ENCODE measurements at regions not wholly inside any gene's neighbourhood (a gene's known extent, or its start where the extent isn't known, plus 50 kb on each side); places are given as distances from the start of the nearest gene placed in this dataset.
"Not testable (repeated sequence)": the region's sequence is repeated elsewhere in the genome, so short reads cannot be mapped to it uniquely, and the experiment has no call there.

DNA sequence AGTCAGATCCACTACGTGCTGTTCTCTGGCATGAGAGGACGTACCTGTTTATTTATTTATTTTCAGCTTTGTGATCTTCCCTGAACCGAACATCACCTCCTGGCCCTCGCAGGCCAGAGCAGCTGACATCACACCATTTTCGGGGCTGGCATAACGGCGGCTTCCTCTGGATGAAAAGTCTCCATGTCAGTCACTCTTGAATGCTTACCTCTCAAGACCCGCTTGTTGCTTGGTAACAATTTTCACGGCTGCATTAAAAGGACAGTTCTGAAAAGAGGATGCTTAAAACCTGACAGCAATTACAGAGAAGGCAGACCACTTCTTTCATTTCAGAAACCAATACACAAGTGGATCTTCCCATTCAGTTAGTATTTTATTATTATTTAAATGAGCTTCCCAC lies 159.8 kb upstream of the CDH4 start:
- in situ Hi-C loops (cut with HindIII; ENCODE audit: low sequenced_read_pairs): no loop called here

- in situ Hi-C loops (cut with HindIII; ENCODE audit: low sequenced_read_pairs): no loop called here
Measured at GRCh38 chr20:61094581-61094980, 157.5 kb upstream of the CDH4 start.

DNA sequence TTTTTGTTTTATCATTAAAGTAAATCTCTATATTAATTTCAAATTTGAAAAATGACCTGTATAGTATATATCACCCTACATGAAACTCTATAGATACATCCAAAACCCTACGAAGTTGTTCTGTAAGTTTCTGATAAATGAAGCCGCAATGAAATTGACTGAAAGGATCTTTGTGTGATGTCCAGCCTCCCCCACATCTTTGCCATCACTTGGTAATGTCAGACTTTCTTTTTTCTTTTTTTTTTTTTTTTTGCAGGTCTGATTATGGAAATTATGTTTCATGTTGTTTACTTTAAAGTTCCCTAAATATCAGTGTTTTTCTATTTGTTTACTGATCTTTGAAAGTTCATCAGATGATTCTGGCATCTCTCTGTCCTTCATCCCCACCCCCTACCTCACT lies 155.6 kb upstream of the CDH4 start:
- in situ Hi-C loops (cut with HindIII; ENCODE audit: low sequenced_read_pairs): no loop called here

- in situ Hi-C loops (cut with HindIII; ENCODE audit: low sequenced_read_pairs): no loop called here
Measured at GRCh38 chr20:61099806-61100205, 152.3 kb upstream of the CDH4 start.

DNA sequence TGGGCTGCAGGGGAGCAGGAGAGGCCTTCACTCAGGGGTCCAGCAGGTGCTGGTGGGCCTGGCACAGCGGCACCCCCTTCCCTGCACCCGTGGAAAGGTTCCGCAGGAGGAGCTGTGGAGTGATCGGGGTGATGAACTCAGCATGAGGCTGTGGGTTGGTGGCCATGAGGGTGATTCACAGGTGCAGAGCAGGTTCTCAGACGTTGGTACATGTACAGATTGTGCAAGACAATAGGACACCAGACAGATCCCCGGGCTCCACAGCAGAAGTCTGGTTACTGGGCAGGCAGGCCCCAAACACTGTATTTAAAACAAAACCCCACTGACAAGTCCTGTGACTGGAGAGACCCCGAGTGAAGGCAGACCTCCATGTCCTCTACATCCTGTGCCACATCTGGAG lies 151.6 kb upstream of the CDH4 start:
- in situ Hi-C loops (cut with HindIII; ENCODE audit: low sequenced_read_pairs): no loop called here

DNA sequence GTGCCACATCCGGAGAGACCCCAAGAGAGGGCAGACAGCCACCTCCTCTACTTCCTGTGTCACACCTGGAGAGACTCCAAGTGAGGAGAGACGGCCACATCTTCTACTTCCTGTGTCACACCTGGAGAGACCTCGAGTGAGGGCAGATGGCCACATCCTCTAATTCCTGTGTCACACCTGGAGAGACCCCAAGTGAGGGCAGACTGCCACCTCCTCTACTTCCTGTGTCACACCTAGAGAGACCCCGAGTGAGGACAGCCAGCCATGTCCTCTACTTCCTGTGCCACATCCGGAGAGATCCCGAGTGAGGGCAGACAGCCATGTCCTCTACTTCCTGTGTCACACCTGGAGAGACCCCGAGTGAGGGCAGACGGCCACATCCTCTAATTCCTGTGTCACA lies 150.7 kb upstream of the CDH4 start:
- in situ Hi-C loops (cut with HindIII; ENCODE audit: low sequenced_read_pairs): not testable (repeated sequence)

DNA sequence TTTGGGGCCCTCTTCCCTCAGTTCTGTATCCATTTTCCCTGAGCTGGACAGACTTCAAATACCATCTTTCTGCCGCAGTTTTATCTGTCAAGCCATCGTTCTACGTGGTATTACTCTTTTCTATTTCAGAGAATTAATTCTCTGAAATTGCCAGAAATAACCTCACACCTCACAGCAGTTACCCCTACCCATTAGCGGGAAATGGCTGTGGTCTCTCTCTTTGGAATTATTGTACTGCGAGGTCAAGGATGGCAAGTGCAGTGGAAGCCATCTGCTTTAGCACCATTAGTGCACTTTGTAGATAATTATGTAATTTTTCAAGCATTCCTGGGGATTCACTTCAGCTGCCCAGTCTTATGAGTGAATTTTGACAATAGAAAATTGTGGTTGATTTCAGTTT lies 147.8 kb upstream of the CDH4 start:
- in situ Hi-C loops (cut with HindIII; ENCODE audit: low sequenced_read_pairs): no loop called here

DNA sequence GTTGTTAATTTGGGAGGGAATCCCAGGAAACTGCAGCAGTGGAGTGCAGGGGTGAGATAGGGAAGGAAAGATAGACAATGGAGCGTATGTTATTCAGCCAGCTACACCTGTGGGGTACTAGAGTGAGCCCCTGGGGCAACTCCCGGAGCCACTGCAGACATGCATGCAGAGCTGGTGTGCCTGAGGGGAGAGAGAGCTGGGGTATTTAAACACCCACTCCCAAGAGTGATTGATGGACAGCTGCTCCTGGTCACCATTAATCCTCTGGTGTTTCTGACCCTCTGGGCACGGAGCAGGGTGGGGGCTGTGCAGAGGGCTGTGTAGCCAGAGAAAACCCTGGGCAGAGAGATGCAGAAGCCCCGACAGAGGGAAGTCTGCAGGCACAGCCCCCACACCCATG lies 146.7 kb upstream of the CDH4 start:
- in situ Hi-C loops (cut with HindIII; ENCODE audit: low sequenced_read_pairs): no loop called here

DNA sequence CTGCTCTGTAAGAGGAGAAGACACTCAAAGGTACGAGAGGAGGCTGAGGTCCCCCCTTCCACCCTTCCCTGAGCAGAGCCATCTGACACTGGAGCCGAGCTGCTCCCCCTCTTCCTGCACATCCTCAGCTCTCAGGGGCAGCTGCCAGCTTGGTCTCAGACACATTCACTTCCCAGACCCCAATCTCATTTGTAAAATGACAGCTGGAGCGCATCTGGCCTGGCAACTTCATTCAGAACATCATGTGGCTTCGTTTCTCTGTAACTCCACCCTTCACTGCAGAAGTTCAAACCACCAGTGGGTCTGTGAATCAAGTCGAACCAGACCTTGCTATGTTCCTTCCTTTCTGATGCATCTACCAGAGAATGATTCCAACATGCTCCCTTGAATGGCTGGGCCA lies 145.6 kb upstream of the CDH4 start:
- in situ Hi-C loops (cut with HindIII; ENCODE audit: low sequenced_read_pairs): no loop called here

- in situ Hi-C loops (cut with HindIII; ENCODE audit: low sequenced_read_pairs): no loop called here
Measured at GRCh38 chr20:61109221-61109805, 142.7 kb upstream of the CDH4 start.

GRCh38 chr20:61112515-61112914 lies 139.5 kb upstream of the CDH4 start:
- in situ Hi-C loops (cut with HindIII; ENCODE audit: low sequenced_read_pairs): no loop called here

- in situ Hi-C loops (cut with HindIII; ENCODE audit: low sequenced_read_pairs): no loop called here
Measured at GRCh38 chr20:61113731-61114130, 138.3 kb upstream of the CDH4 start.

DNA sequence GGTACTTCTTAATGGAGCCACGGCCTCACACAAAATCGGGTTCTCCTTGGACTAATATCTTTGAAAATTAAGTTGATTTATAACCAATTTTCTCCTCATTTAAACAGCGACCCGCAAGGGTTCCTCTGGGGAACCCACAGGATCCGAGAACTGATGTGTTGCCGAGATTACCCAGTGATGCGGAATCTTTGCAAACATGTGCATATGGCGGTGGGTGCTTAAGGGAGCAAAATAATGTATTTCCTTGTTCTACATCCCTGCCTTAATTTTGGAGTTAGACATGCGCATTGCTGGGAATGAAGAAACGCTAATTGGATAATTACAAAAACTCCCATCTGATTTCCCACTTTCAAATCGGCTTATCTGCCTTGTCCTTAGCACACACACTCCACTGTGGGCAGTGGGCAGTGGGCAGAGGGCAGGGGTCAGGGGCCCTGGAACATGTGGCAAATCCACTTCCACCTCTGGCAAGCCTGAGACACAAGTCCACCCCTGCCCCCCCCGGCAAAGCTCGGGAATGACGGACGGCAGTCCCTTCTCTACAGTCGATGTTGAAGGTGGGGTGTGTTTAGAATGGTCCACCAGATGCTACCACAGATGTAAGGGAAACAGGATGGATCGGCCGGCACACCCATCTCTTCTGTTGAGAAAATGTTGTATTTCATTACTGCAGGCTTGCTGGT lies 137.4 kb upstream of the CDH4 start:
- in situ Hi-C loops (cut with HindIII; ENCODE audit: low sequenced_read_pairs): no loop called here

DNA sequence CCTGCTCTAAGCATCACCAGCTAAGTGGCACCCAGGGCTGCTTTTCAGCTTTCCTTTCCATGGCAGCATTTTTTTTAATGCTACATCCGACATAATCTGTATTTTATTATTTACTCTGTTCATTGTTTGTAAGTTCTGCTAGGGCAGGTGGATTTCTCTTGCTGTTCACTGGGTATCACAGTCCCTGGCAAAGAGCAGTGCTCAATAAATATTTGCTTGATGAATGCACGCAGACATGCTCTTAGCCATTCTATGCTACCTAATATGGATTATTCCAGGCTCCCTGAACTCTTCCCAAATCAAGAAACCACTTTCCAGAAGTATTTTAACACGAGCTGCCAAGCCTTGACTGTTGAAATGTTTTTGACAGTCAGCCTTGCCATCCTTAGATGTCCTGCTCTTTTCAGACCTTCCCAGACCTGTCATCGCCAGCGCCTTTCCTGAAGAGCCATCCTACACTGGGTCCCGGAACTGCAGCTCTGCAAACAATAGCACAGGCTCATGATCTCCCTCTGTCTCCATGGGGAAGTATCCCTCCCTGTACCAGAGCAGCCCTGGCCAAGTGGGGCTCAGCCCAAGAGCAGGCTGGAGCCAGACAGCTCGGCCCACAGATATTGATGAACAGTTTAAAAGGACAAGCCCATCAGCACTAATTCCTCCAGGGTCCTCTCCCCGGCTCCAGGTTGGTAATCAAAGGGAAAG lies 136.5 kb upstream of the CDH4 start:
- in situ Hi-C loops (cut with HindIII; ENCODE audit: low sequenced_read_pairs): no loop called here

DNA sequence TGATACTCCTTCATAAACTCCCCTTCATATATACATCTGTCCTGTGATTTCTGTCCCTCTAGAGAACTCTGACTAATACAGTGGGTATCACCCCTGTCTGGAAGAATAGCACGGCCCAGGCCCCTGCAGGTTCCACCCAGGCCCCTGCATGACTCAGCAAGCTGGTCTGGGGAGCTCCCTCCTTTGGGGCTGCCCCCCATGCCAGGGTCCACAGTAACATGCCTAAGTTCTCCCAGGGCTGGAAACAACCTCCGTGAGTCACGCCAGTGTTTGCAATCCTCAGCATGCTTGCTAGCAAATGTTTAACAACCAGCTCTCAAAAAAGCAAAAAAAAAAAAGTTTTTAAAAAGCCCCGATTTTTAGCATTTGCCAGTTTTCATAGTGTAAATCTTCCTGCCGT lies 134.3 kb upstream of the CDH4 start:
- in situ Hi-C loops (cut with HindIII; ENCODE audit: low sequenced_read_pairs): no loop called here

DNA sequence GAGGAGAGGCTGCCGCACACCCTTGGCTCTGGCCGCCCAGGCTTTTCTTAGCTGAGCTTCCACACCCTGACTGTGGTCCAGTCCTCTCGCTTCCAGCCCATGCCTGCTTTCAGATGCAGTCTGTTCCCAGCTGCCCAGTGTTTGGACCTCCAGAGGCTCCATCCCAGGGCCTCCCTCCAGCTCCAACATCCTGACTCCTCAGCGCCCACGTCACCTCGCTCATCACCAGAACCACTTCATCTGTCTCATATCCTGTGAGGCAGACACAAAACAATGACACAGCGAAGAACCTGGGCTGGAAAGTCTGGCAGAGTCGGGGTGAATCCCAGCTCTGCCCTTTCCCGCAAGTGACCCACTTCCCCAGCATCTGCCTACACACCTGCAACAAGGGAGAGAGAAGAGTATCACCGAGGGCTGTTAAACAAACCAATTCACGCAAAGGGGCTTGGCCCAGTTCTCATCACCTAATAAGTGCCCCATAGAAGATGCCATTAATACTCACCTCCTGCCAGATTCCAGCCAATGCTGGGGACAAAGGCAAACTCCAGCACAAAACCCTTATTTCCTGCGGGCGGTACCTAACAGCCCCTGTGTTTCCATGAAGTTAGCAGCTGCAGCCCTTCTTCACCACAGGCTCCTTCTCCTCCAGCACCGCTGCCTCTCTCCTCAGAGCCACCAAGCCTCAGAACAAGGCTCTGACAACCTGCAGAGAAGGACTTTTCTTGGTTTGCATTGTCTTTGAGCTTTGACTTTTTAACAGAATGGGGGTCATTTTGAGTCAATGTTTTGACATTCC lies 133.4 kb upstream of the CDH4 start:
- in situ Hi-C loops (cut with HindIII; ENCODE audit: low sequenced_read_pairs): no loop called here

DNA sequence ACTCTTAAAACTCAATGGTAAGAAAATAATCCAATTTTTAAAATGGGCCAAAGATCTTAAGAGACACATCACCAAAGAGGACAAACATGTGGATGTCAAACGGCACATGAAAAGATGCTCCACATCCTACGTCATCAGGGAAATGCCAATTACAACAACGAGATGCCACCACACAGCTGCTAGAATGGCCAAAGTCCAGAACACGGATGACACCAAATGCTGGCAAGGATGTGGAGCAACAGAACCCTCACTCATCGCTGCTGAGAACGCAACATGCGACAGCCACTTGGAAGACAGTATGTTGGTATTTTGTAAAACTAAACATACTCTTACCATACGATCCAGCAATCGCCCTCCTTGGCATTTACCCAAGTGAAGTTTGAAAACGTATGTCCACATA lies 132.8 kb upstream of the CDH4 start:
- in situ Hi-C loops (cut with HindIII; ENCODE audit: low sequenced_read_pairs): no loop called here

GRCh38 chr20:61119794-61120410 lies 132.2 kb upstream of the CDH4 start:
- in situ Hi-C loops (cut with HindIII; ENCODE audit: low sequenced_read_pairs): no loop called here

GRCh38 chr20:61120595-61121515 lies 131.2 kb upstream of the CDH4 start:
- in situ Hi-C loops (cut with HindIII; ENCODE audit: low sequenced_read_pairs): no loop called here

- in situ Hi-C loops (cut with HindIII; ENCODE audit: low sequenced_read_pairs): no loop called here
Measured at GRCh38 chr20:61121661-61122060, 130.4 kb upstream of the CDH4 start.

All from DLD1 (cell line).